DMS114 treated with DMSO at 0.1 percent for 48 hours (cell line): ENCODE measurements at regions not wholly inside any gene's neighbourhood (a gene's known extent, or its start where the extent isn't known, plus 50 kb on each side); places are given as distances from the start of the nearest gene placed in this dataset.
"Not testable (repeated sequence)": the region's sequence is repeated elsewhere in the genome, so short reads cannot be mapped to it uniquely, and the experiment has no call there.

Experiments
- DNase-seq: peaks from one replicate; lab custom pipeline; 2025; ENCODE audit not compliant: unreplicated experiment; lab: John Stamatoyannopoulos, UW

- no peak for DNase-seq
Observed at GRCh38 chr7:97373736-97374135, 256.2 kb downstream of the SDHAF3 start.

GRCh38 chr7:97377713-97378112 is 260.2 kb downstream of the SDHAF3 start:
- no peak for DNase-seq

DNA sequence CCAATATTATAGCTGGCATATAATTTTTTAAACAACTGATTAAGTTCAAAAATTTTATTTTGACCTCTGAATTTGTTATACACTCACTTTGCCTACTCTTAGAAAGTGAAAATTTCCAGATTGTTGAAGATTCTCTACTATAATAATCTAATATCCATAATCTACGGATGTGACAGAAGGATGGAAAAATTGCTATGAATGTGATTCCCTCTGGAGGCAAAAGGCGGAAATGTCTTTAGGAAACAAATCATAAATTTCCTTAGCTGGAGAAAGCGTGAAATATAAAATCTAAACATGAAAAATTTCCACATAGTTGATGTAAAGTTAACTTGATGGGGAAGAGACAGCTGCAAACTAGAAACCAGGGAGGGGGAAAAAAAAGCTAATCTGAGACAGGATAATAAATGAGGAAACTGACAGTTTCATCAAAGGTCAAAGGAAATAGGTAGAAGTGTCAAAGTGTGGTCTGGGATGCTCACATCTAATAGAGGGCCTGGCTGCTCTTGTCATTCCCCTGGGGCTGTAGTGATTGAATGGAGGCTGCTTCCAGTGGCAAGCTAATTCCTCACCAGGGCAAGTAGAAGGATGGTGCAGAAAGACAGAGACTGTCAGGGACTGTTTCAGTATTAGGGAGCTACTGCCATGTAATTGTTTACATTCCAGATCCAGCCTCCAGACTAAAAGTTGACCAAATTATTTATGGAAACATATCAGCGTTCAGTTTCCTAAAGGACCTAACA is 264.5 kb downstream of the SDHAF3 start:
- DNase-seq = no peak

DNA sequence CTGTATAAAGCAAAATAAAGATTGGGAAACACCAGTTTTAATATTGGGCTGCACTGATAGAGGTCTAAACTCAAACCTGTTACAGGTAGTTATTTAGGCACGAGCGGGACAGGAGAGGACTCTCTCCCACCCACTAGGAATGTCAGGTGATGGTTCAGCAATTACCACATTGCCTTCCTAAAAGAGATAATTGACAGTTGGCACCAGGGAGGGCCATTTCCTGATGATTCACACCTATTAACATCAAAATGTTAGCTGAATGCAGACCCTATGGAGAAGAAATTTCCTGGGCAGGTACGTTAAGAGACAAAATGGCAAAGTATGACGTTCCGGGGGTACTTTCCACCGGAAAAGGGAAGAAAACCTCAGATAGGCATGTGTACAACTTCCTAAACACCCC is 272.6 kb downstream of the SDHAF3 start:
- no peak for DNase-seq

DNA sequence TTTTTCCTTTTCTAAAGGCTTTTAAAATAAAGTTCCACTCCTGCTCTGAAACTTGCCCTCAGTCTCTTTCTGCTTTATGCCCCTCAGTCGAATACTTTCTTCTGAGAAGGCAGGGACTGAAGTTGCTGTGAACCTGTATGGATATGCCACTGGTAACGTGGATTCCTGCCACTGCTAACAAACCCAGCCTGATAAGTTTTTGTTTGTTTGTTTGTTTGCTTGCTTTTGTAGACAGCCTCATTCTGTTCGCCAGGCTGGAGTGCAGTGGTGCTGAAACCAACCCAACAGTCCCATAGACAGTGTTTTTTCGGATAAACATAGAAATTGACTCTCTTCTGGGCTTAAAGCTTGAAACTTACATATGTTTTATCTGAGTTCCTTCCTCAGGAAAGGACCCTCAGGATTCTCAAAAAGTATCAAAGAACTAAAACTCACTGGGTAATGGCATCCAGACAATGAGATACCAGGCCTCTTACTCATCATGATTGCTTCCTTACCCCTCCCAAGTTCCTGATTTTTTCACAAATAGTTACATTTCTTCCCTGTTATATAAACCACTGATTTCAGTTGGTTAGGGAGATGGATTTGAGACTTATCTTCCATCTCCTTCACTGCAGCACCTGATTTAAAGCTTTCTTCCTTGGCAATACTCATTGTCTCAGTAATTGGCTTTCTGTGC is 273.6 kb downstream of the SDHAF3 start:
- DNase-seq = no peak

GRCh38 chr7:97401398-97401797 is 283.9 kb downstream of the SDHAF3 start:
- no peak for DNase-seq

- DNase-seq = no peak
Observed at GRCh38 chr7:97405835-97406234, 288.3 kb downstream of the SDHAF3 start.

GRCh38 chr7:97407106-97407505 is 289.6 kb downstream of the SDHAF3 start:
- no peak for DNase-seq

- no peak for DNase-seq
Observed at GRCh38 chr7:97409346-97409745, 291.8 kb downstream of the SDHAF3 start.

DNA sequence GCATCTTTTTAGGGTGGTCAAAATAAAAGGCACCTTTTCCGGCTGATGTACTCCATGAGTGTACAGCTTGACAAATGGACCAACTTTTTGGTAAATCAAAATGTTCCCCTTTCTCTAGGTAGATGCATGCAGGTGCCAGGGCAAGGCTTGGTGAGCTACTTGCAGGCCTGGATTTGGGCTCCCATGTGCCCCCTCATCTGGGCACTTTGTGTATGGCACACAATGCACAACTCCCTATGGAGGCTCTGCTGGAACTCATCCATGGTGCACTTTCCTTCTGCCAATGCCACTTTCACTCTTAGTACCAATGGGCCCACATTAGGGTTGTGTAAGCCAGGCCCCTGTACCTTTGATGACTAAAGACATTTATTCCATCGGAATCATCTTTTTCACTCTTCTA is 300.8 kb downstream of the SDHAF3 start:
- no peak for DNase-seq

- no peak for DNase-seq
Observed at GRCh38 chr7:97419898-97420297, 302.4 kb downstream of the SDHAF3 start.

DNA sequence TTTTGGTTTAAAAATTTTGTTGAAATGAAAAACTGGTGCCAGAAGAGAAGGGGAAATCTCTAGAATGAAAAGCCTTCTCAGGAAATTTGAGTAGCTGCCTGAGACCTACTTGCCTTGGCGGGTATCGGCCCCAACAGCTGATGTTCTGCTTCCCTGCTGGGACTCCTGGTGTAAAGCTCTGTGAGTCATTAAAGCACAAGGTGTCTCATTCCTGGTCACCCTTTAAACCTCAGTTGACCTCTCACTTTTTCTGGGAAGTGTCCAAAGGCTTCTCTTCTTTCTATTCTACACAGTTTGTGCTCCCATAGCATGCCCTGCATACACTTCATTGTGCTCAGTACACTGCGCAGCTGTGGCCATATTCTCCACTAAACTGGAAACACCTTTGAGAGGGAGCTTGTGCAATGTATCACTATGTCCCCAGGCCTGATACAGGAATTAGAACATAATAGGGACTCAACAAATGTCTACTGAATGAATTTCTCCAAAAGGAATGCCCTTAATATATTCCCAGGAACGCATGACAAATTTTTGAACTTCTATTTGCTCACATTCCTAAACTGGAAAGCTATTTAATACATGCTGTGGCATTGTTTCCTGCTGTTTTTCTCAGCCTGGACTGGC is 303.9 kb downstream of the SDHAF3 start:
- DNase-seq = no peak

- no peak for DNase-seq
Observed at GRCh38 chr7:97422046-97422445, 304.5 kb downstream of the SDHAF3 start.

- DNase-seq = no peak
Observed at GRCh38 chr7:97430006-97430405, 301.9 kb upstream of the TAC1 start.

- DNase-seq = no peak
Observed at GRCh38 chr7:97439637-97440214, 292.2 kb upstream of the TAC1 start.

DNA sequence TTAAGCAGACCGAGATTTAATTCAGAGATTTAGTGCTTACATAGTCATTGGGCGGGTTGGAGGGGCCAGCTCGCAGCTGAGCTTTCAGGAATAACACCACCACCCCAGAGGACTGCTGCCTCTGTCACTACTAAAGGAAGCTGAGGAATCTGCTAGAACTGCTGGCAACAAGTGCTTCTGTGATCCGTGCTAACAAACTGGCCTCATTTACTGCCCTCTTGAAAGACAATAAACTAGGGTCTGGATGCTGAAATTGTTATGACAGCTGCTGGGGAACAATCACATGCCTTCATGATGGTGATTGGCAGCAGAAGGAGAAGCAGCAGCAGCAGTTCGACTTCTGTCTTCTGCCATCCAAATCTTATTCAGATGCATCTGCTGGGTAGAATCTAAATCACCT is 285.5 kb upstream of the TAC1 start:
- DNase-seq = no peak

DNA sequence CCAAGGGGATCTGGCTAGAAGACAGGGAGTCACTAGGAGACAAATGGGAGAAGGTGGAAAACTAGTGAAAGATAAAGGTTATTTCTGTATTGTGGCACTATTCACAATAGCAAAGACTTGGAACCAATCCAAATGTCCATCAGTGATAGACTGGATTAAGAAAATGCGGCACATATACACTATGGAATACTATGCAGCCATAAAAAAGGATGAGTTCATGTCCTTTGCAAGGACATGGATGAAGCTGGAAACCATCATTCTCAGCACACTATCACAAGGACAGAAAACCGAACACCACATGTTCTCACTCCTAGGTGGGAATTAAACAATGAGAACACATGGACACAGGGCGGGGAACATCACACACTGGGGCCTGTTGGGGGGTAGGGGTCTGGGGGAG is 282.4 kb upstream of the TAC1 start:
- DNase-seq = not testable (repeated sequence)

DNA sequence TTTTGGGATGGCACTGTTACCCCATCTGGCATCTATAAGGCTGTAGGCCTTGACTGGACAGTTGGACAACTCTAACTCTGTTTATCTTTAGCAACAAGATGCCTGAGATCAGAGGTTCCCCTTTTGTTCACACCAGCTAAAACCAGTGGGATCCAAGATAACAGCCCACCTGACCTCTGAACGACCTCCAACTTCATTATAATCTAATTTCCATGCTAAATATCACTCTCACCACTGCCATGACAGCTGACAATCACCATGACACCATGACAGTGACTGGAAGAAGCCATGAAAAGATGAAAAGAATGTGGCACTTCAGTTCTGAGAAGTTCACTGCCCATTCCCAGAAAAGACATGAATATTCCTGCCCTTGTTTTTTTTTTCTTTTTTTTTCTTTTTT is 281.4 kb upstream of the TAC1 start:
- DNase-seq = no peak

GRCh38 chr7:97454636-97455035 is 277.2 kb upstream of the TAC1 start:
- no peak for DNase-seq

- no peak for DNase-seq
Observed at GRCh38 chr7:97457054-97457453, 274.8 kb upstream of the TAC1 start.

- DNase-seq = no peak
Observed at GRCh38 chr7:97460433-97460832, 271.5 kb upstream of the TAC1 start.

DNA sequence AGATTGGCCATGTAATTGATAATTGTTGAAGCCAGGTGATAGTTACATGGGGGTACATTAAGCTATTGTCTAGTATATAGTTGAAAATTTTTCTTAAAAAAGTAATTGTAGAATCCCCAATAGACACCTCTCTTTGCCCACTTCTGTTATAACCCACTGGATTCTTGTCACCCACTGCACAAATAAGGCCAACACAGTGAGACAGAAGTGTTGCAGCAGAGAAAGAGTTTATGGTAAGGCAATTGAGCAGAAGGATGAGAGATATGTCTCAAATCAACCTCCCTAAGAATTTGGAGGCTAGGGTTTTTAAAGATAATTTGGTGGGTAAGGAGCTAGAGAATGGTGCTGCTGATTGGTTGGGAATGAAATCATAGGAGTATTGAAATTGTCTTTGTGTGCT is 270.3 kb upstream of the TAC1 start:
- no peak for DNase-seq
